ENCODE measurements at regions not wholly inside any gene's neighbourhood (a gene's known extent, or its start where the extent isn't known, plus 50 kb on each side); places are given as distances from the start of the nearest gene placed in this dataset.

DNA sequence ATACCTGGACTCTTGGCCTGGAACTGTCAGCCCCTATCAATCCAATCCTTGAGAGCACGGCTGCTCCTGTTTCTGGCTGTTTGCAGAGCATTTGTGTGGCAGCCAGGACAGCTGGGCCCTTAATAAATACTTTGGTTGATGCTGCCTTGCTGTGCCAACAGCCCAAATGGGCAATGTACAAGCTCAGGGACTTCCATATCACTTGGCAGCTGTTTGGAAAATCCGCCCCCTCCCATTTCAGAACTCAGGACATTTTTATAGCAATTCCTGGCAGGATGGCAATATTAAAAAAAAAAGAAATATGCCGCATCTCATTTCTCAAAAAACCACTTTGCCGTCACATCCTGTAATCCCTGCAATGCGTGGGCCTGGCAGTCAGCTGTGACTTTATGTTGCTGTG, 218.9 kb downstream of the HS3ST1 start:
- ChIA-PET CTCF (no interaction called here), POLR2A (ENCODE audit: unreplicated experiment) (no interaction called here)
- Histone ChIP-seq H3F3A (ENCODE audit: insufficient read depth, low read depth) (no peaks in the 10 kb centered on the region), H3K27me3 (ENCODE audit: insufficient read depth, low read depth) (no peaks in the 10 kb centered on the region), H4K20me1 (ENCODE audit: insufficient read depth) (no peaks in the 10 kb centered on the region), H3K9me2 (ENCODE audit: insufficient read depth) (no peaks in the 10 kb centered on the region), H3K4me2 (no peak overlapping the region), H3K9me3 (ENCODE audit: insufficient read depth, low read depth) (no peaks in the 10 kb centered on the region), H3K36me3 (ENCODE audit: low read depth) (no peaks in the 10 kb centered on the region), H3K27ac (no peak overlapping the region), H2AFZ (no peak overlapping the region), H3K4me3 (no peak overlapping the region), H3K79me2 (ENCODE audit: low read depth) (no peaks in the 10 kb centered on the region), H3K4me1 (replicated peaks; ENCODE audit: insufficient read depth) (no peaks in the 10 kb centered on the region)
- DNase-seq, result no peak
- intact Hi-C loops (cut with micrococcal nuclease; ENCODE audit: unreplicated experiment), result no loop called here
- BruUV-seq (replicated peaks), result no TSS peak
- TF ChIP-seq, protein P1, sequence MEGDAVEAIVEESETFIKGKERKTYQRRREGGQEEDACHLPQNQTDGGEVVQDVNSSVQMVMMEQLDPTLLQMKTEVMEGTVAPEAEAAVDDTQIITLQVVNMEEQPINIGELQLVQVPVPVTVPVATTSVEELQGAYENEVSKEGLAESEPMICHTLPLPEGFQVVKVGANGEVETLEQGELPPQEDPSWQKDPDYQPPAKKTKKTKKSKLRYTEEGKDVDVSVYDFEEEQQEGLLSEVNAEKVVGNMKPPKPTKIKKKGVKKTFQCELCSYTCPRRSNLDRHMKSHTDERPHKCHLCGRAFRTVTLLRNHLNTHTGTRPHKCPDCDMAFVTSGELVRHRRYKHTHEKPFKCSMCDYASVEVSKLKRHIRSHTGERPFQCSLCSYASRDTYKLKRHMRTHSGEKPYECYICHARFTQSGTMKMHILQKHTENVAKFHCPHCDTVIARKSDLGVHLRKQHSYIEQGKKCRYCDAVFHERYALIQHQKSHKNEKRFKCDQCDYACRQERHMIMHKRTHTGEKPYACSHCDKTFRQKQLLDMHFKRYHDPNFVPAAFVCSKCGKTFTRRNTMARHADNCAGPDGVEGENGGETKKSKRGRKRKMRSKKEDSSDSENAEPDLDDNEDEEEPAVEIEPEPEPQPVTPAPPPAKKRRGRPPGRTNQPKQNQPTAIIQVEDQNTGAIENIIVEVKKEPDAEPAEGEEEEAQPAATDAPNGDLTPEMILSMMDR (conservative IDR thresholded peaks at IDR 0.05), result no peak
- TF ChIP-seq EZH2 (IDR thresholded peaks at IDR 0.05; ENCODE audit: low read depth), result no peak

DNA sequence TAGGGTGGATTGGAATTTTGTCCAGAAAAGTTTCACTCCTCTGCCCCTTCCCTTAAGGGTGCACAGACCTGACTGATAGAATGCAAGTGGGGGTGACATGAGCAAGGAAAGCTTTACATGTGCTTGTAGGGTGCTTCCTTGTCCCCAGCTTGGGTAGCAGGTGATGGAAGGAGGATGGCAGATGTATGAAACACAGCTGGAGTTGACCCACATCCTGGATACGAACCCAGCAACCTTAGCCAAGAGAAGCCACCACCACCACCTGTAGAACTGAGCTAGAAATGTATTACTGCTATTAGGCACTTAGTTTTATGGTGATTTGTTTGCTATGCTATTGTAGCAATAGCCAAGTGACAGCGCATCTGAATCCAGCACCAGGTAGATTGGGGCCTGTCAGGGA, 227.4 kb downstream of the HS3ST1 start:
- CTCF ChIA-PET, result no interaction called here
- H3K9me3 ChIP-seq (ENCODE audit: insufficient read depth, low read depth), result no peaks in the 10 kb centered on the region

DNA sequence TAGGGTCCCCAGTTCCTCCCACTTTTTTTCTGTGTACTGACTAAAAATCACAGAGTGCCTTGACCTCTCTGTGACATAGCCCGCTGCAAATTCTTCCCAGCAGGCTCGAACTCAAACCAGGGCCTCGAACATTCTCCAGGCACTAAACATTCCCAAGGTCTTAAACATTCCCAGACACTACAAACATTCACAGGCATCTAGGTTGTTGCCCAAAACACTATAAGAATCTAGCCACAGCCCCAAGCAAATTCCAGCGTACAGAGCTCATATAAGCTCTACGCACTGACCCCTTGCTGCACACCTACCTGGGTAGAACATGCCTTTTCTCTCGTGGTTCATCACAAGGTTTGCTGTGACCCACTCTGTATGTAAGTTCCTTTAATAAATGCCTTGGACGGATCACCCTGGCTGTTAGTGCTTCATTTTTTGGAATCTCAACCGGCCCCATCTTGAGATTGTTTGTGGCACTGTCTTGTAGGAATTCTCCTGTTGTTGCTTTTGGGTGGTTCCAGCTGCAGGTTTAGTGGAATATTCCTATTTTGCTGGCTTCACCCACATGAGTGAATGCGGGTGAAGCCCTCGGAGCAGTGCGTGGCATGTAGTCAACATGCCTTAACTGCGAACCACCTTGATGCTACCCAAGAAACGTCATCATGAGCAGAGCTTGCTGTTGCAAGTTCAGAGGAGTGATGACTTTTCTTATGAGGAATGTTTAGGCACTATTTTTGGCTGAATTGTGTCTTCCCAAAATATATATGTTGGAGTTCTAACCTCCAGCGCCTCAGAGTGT, 230.0 kb downstream of the HS3ST1 start:
- CTCF ChIA-PET, result no interaction called here
- no peak for DNase-seq

More for the DNA sequence above, 227.4 kb downstream of the HS3ST1 start:
- Histone ChIP-seq H3K27me3 (ENCODE audit: insufficient read depth, low read depth) (no peaks in the 10 kb centered on the region), H3K79me2 (ENCODE audit: low read depth) (no peaks in the 10 kb centered on the region), H2AFZ (no peak overlapping the region), H3K36me3 (ENCODE audit: low read depth) (no peaks in the 10 kb centered on the region), H3K4me1 (replicated peaks; ENCODE audit: insufficient read depth) (no peaks in the 10 kb centered on the region), H3K4me2 (no peak overlapping the region), H3K9me2 (ENCODE audit: insufficient read depth) (no peaks in the 10 kb centered on the region), H4K20me1 (ENCODE audit: insufficient read depth) (no peaks in the 10 kb centered on the region), H3F3A (ENCODE audit: insufficient read depth, low read depth) (no peaks in the 10 kb centered on the region), H3K27ac (no peak overlapping the region), H3K4me3 (no peak overlapping the region)
- no TSS peak for BruUV-seq (replicated peaks)
- TF ChIP-seq, protein P1 (conservative IDR thresholded peaks at IDR 0.05), result no peak
- no peak for TF ChIP-seq EZH2 (IDR thresholded peaks at IDR 0.05; ENCODE audit: low read depth)
- DNase-seq, result no peak
- intact Hi-C loops (cut with micrococcal nuclease; ENCODE audit: unreplicated experiment), result no loop called here
- POLR2A ChIA-PET (ENCODE audit: unreplicated experiment), result no interaction called here

More for the DNA sequence above, 230.0 kb downstream of the HS3ST1 start:
- Histone ChIP-seq H3K27me3 (ENCODE audit: insufficient read depth, low read depth) (no peaks in the 10 kb centered on the region), H3K27ac (no peak overlapping the region), H3K79me2 (ENCODE audit: low read depth) (no peaks in the 10 kb centered on the region), H3K4me3 (no peak overlapping the region), H2AFZ (no peak overlapping the region), H4K20me1 (ENCODE audit: insufficient read depth) (no peaks in the 10 kb centered on the region), H3K4me2 (no peak overlapping the region), H3K36me3 (ENCODE audit: low read depth) (no peaks in the 10 kb centered on the region), H3K9me3 (ENCODE audit: insufficient read depth, low read depth) (no peaks in the 10 kb centered on the region), H3F3A (ENCODE audit: insufficient read depth, low read depth) (no peaks in the 10 kb centered on the region), H3K4me1 (replicated peaks; ENCODE audit: insufficient read depth) (no peaks in the 10 kb centered on the region), H3K9me2 (ENCODE audit: insufficient read depth) (no peaks in the 10 kb centered on the region)
- no peak for TF ChIP-seq EZH2 (IDR thresholded peaks at IDR 0.05; ENCODE audit: low read depth)
- TF ChIP-seq, protein P1 (conservative IDR thresholded peaks at IDR 0.05), result no peak
- BruUV-seq (replicated peaks), result no TSS peak
- intact Hi-C loops (cut with micrococcal nuclease; ENCODE audit: unreplicated experiment), result loop anchor here (10.0 kb wide), 1 partner anchor 746 kb away; no protein-coding TSS in a partner anchor
- POLR2A ChIA-PET (ENCODE audit: unreplicated experiment), result no interaction called here
